MM.1S (cell line): ENCODE measurements at regions not wholly inside any gene's neighbourhood (a gene's known extent, or its start where the extent isn't known, plus 50 kb on each side); places are given as distances from the start of the nearest gene placed in this dataset.

ENCODE experiments used
- DNase-seq: peaks from one replicate; pipeline ENCODE4 v3.0.0-alpha.2; 2015
- H2AFZ ChIP-seq: fragments of 300-600 bp; sonication (generic); 2 replicates; pipeline ENCODE4 v1.6.0; 2016; ENCODE audit warnings: antibody characterized with exemption, low read length
- H3F3A ChIP-seq: fragments of 300-600 bp; sonication (generic); 2 replicates; pipeline ENCODE4 v1.6.1; 2016; ENCODE audit warnings: mild to moderate bottlenecking, antibody characterized with exemption, low read length, moderate library complexity, mixed read lengths; ENCODE audit not compliant: insufficient read depth
- H3K27ac ChIP-seq: fragments of 300-600 bp; sonication (generic); 2 replicates; pipeline ENCODE4 v1.5.1; 2016; ENCODE audit warnings: mild to moderate bottlenecking, low read length
- H3K27me3 ChIP-seq: fragments of 300-600 bp; sonication (generic); replicated peaks from 2 replicates; pipeline ENCODE4 v1.6.0; 2016; ENCODE audit warnings: low read length; ENCODE audit not compliant: insufficient read depth
- H3K36me3 ChIP-seq: fragments of 300-600 bp; sonication (generic); replicated peaks from 2 replicates; pipeline ENCODE4 v1.6.1; 2016; ENCODE audit warnings: mild to moderate bottlenecking, low read length, mixed read lengths; ENCODE audit not compliant: insufficient read depth
- H3K4me1 ChIP-seq: fragments of 300-600 bp; sonication (generic); 2 replicates; pipeline ENCODE4 v1.6.1; 2016; ENCODE audit warnings: low read length, mixed read lengths
- H3K4me2 ChIP-seq: fragments of 300-600 bp; sonication (generic); 2 replicates; pipeline ENCODE4 v1.6.0; 2016; ENCODE audit warnings: low read depth, low read length
- H3K4me3 ChIP-seq: fragments of 300-600 bp; sonication (generic); 2 replicates; pipeline ENCODE4 v1.5.1; 2016; ENCODE audit warnings: low read length, mixed read lengths
- H3K79me2 ChIP-seq: fragments of 300-600 bp; sonication (generic); 2 replicates; pipeline ENCODE4 v1.6.1; 2016; ENCODE audit warnings: mixed run types, low read length, mixed read lengths
- H3K9ac ChIP-seq: fragments of 300-600 bp; sonication (generic); 2 replicates; pipeline ENCODE4 v1.6.1; 2016; ENCODE audit warnings: low read length, mixed read lengths
- H3K9me2 ChIP-seq: fragments of 300-600 bp; sonication (generic); replicated peaks from 2 replicates; pipeline ENCODE4 v1.6.1; 2016; ENCODE audit warnings: mild to moderate bottlenecking, low read length, mixed read lengths; ENCODE audit not compliant: insufficient read depth
- H3K9me3 ChIP-seq: fragments of 300-600 bp; sonication (generic); replicated peaks from 2 replicates; pipeline ENCODE4 v1.6.1; 2016; ENCODE audit warnings: mild to moderate bottlenecking, low read length, mixed read lengths; ENCODE audit not compliant: insufficient read depth
- H4K20me1 ChIP-seq: fragments of 300-600 bp; sonication (generic); 2 replicates; pipeline ENCODE4 v1.6.1; 2016; ENCODE audit warnings: mild to moderate bottlenecking, low read length, moderate library complexity, mixed read lengths; ENCODE audit not compliant: insufficient read depth
- CTCF ChIP-seq: fragments of 300-600 bp; sonication (generic); IDR thresholded peaks from 2 replicates; pipeline ENCODE4 v1.5.1; 2016; ENCODE audit warnings: antibody characterized with exemption, low read length, mixed read lengths
- EZH2 ChIP-seq: fragments of 300-600 bp; sonication (generic); optimal IDR thresholded peaks from 2 replicates; pipeline ENCODE3; 2017; ENCODE audit warnings: low read depth, mild to moderate bottlenecking, antibody characterized with exemption, low read length, mixed read lengths
- EZH2phosphoT487 ChIP-seq: fragments of 300-600 bp; sonication (generic); IDR thresholded peaks from 2 replicates; pipeline ENCODE4 v1.6.1; 2018; ENCODE audit warnings: antibody characterized with exemption, low read length

- Histone ChIP-seq H3K4me2 (no peak overlapping the region), H3K27ac (no peak overlapping the region), H3K9me2 (no peaks in the 10 kb centered on the region), H3K9ac (no peak overlapping the region), H3K27me3 (no peaks in the 10 kb centered on the region), H3K4me3 (no peak overlapping the region), H3F3A (no peaks in the 10 kb centered on the region), H4K20me1 (no peaks in the 10 kb centered on the region), H3K9me3 (no peaks in the 10 kb centered on the region), H2AFZ (no peak overlapping the region), H3K36me3 (no peaks in the 10 kb centered on the region), H3K79me2 (no peaks in the 10 kb centered on the region), H3K4me1 (no peaks in the 10 kb centered on the region)
- no peak for DNase-seq
- TF ChIP-seq EZH2phosphoT487 (no peak), CTCF (no peak), EZH2 (no peak)
Measured at GRCh38 chr17:54814371-54814770, 86.3 kb upstream of the TOM1L1 start.

- H3K36me3 ChIP-seq = no peaks in the 10 kb centered on the region
- H3K9ac ChIP-seq = no peak overlapping the region
- no peaks in the 10 kb centered on the region for H3K9me2 ChIP-seq
- H3K79me2 ChIP-seq = no peaks in the 10 kb centered on the region
- H3K27me3 ChIP-seq = no peaks in the 10 kb centered on the region
- H3K4me3 ChIP-seq = no peak overlapping the region
- H3F3A ChIP-seq = no peaks in the 10 kb centered on the region
- H3K27ac ChIP-seq = no peak overlapping the region
- H3K4me2 ChIP-seq = no peak overlapping the region
- no peaks in the 10 kb centered on the region for H3K4me1 ChIP-seq
- H3K9me3 ChIP-seq = no peaks in the 10 kb centered on the region
- no peaks in the 10 kb centered on the region for H4K20me1 ChIP-seq
- no peak for TF ChIP-seq EZH2
- TF ChIP-seq EZH2phosphoT487 = no peak
- no peak for TF ChIP-seq CTCF
- no peak overlapping the region for H2AFZ ChIP-seq
- no peak for DNase-seq
Measured at GRCh38 chr17:54834086-54834485, 66.6 kb upstream of the TOM1L1 start.

- Histone ChIP-seq H4K20me1 (no peaks in the 10 kb centered on the region), H3K27me3 (no peaks in the 10 kb centered on the region), H3K4me2 (no peak overlapping the region), H2AFZ (no peak overlapping the region), H3K27ac (no peak overlapping the region), H3K9me2 (no peaks in the 10 kb centered on the region), H3K79me2 (no peaks in the 10 kb centered on the region), H3K36me3 (no peaks in the 10 kb centered on the region), H3K9ac (no peak overlapping the region), H3K9me3 (no peaks in the 10 kb centered on the region), H3K4me3 (no peak overlapping the region), H3F3A (no peaks in the 10 kb centered on the region), H3K4me1 (no peaks in the 10 kb centered on the region)
- no peak for DNase-seq
- no peak for TF ChIP-seq EZH2phosphoT487
- no peak for TF ChIP-seq CTCF
- TF ChIP-seq EZH2 = no peak
Measured at GRCh38 chr17:54835015-54835414, 65.6 kb upstream of the TOM1L1 start.
